H1 (cell line): ENCODE measurements at regions not wholly inside any gene's neighbourhood (a gene's known extent, or its start where the extent isn't known, plus 50 kb on each side); places are given as distances from the start of the nearest gene placed in this dataset.

Experiments used
- CTCF ChIA-PET: fragments of 300-600 bp; sonication (Branson Sonifier 250); formaldehyde crosslinking; loops from one replicate; lab custom pipeline; 2021; ENCODE audit not compliant: partially characterized antibody; lab: Charles Lee
- POLR2A ChIA-PET: fragments of 300-600 bp; sonication (Branson Sonifier 250); formaldehyde crosslinking; loops from one replicate; lab custom pipeline; 2021; ENCODE audit warnings: inconsistent platforms; ENCODE audit not compliant: partially characterized antibody; lab: Charles Lee
- DNase-seq, 2 experiments: peaks; one replicate each; pipeline versions ENCODE4 v3.0.0 to v3.0.0-alpha.2; 2010 to 2022; ENCODE audit warnings: low spot score in 2 of 2, low read depth in 1 of 2, mixed read lengths in 1 of 2
- FAIRE-seq: peaks from 2 replicates; lab custom pipeline; 2011; peaks lifted over from hg19 to GRCh38; lab: Jason Lieb, UNC
- H2AFZ ChIP-seq: 2 replicates; pipeline ENCODE4 v1.8.1; 2012; ENCODE audit warnings: low read length, inconsistent platforms
- H2AK5ac ChIP-seq: 2 replicates; pipeline ENCODE4 v1.6.1; 2013; ENCODE audit warnings: low read depth, low read length
- H2BK120ac ChIP-seq: replicated peaks from 2 replicates; pipeline ENCODE3; 2013; ENCODE audit warnings: low read depth, low read length, inconsistent platforms
- H2BK12ac ChIP-seq: 2 replicates; pipeline ENCODE4 v1.6.1; 2013; ENCODE audit warnings: low read depth, low read length
- H2BK15ac ChIP-seq: 2 replicates; pipeline ENCODE4 v1.6.1; 2013; ENCODE audit warnings: low read length
- H2BK20ac ChIP-seq: 2 replicates; pipeline ENCODE4 v1.6.1; 2013; ENCODE audit warnings: low read length
- H2BK5ac ChIP-seq: 2 replicates; pipeline ENCODE4 v1.6.1; 2013; ENCODE audit warnings: low read depth, low read length
- H3K14ac ChIP-seq: 2 replicates; pipeline ENCODE4 v1.6.1; 2013; ENCODE audit warnings: inconsistent platforms; ENCODE audit not compliant: insufficient read length
- H3K18ac ChIP-seq: 2 replicates; pipeline ENCODE4 v1.6.1; 2013; ENCODE audit warnings: low read length; ENCODE audit errors: extremely low read depth
- H3K23ac ChIP-seq: 2 replicates; pipeline ENCODE4 v1.6.1; 2013; ENCODE audit warnings: inconsistent platforms; ENCODE audit not compliant: insufficient read length
- H3K23me2 ChIP-seq: 2 replicates; pipeline ENCODE4 v1.6.1; 2013; ENCODE audit warnings: low read depth, low read length
- H3K27ac ChIP-seq: 2 replicates; pipeline ENCODE4 v1.6.1; 2011; ENCODE audit warnings: low read depth, low read length, inconsistent platforms
- H3K27me3 ChIP-seq, 4 experiments: replicated peaks in 1 of 4; 1 replicate in 1 of 4; 2 replicates in 3 of 4; pipeline versions ENCODE4 v1.6.1 to v1.8.1; 2011 to 2013; ENCODE audit warnings: low read length in 3 of 4, mild to moderate bottlenecking in 3 of 4, inconsistent platforms in 2 of 4, mixed read lengths in 2 of 4, moderate library complexity in 1 of 4; ENCODE audit not compliant: control insufficient read depth in 3 of 4, insufficient read depth in 3 of 4; ENCODE audit errors: extremely low read depth in 1 of 4
- H3K36me3 ChIP-seq, 4 experiments: 2 replicates each; pipeline versions ENCODE4 v1.6.1 to v1.8.1; 2011 to 2013; ENCODE audit warnings: mild to moderate bottlenecking in 4 of 4, low read length in 3 of 4, moderate library complexity in 2 of 4, control low read depth in 1 of 4, inconsistent platforms in 1 of 4; ENCODE audit not compliant: insufficient read depth in 4 of 4, control insufficient read depth in 2 of 4
- H3K4ac ChIP-seq: replicated peaks from 2 replicates; pipeline ENCODE3; 2013; ENCODE audit warnings: low read length, low read depth, mixed read lengths, inconsistent platforms; ENCODE audit not compliant: insufficient read length
- H3K4me1 ChIP-seq, 4 experiments: replicated peaks in 1 of 4; 1 replicate in 1 of 4; 2 replicates in 3 of 4; pipeline versions ENCODE4 v1.6.1 to v1.8.1; 2011 to 2013; ENCODE audit warnings: low read length in 3 of 4, inconsistent platforms in 2 of 4, mixed read lengths in 1 of 4; ENCODE audit not compliant: insufficient read depth in 4 of 4, control insufficient read depth in 3 of 4
- H3K4me2 ChIP-seq, 2 experiments: 2 replicates each; pipeline versions ENCODE4 v1.6.1 to v1.8.1; 2011 to 2013; ENCODE audit warnings: low read depth in 2 of 2, low read length in 2 of 2, control low read depth in 1 of 2, inconsistent platforms in 1 of 2, mild to moderate bottlenecking in 1 of 2; ENCODE audit not compliant: insufficient read depth in 1 of 2
- H3K4me3 ChIP-seq, 4 experiments: fragments of 200-600, 300-600 bp in 1 of 4; sonication (generic), shearing (Covaris generic), sonication (Bioruptor Twin) in 1 of 4; 2 replicates each; pipeline versions ENCODE4 v1.5.1 to v1.8.1; 2011 to 2016; ENCODE audit warnings: low read length in 4 of 4, low read depth in 3 of 4, control low read depth in 2 of 4, inconsistent platforms in 2 of 4, mild to moderate bottlenecking in 2 of 4, mixed read lengths in 1 of 4, moderate library complexity in 1 of 4; ENCODE audit not compliant: insufficient read depth in 2 of 4; ENCODE audit errors: extremely low read depth in 1 of 4
- H3K56ac ChIP-seq: replicated peaks from 2 replicates; pipeline ENCODE3; 2013; ENCODE audit warnings: low read depth, mild to moderate bottlenecking, mixed read lengths, low read length, inconsistent platforms; ENCODE audit not compliant: insufficient read length
- H3K79me1 ChIP-seq: 2 replicates; pipeline ENCODE4 v1.6.1; 2013; ENCODE audit warnings: low read depth, low read length, control low read depth
- H3K79me2 ChIP-seq, 2 experiments: 2 replicates each; pipeline versions ENCODE4 v1.6.1 to v1.8.1; 2012 to 2013; ENCODE audit warnings: low read length in 2 of 2, mild to moderate bottlenecking in 2 of 2, inconsistent platforms in 1 of 2; ENCODE audit not compliant: insufficient read depth in 2 of 2, control insufficient read depth in 1 of 2
- H3K9ac ChIP-seq, 4 experiments: replicated peaks in 1 of 4; 1 replicate in 1 of 4; 2 replicates in 3 of 4; pipeline versions ENCODE4 v1.6.1 to v1.8.1; 2011 to 2013; ENCODE audit warnings: low read depth in 3 of 4, low read length in 3 of 4, control low read depth in 2 of 4, mild to moderate bottlenecking in 2 of 4, moderate library complexity in 2 of 4, inconsistent platforms in 1 of 4; ENCODE audit errors: extremely low read depth in 1 of 4
- H3K9me3 ChIP-seq, 2 experiments: 2 replicates each; pipeline versions ENCODE4 v1.6.1 to v1.8.1; 2012 to 2013; ENCODE audit warnings: mild to moderate bottlenecking in 2 of 2, moderate library complexity in 2 of 2, control low read depth in 1 of 2, inconsistent platforms in 1 of 2, low read depth in 1 of 2, low read length in 1 of 2, mixed read lengths in 1 of 2; ENCODE audit not compliant: insufficient read depth in 2 of 2
- H4K20me1 ChIP-seq, 2 experiments: replicated peaks in 1 of 2; 2 replicates each; pipeline versions ENCODE3 to v1.8.1; 2011 to 2013; ENCODE audit warnings: inconsistent platforms in 2 of 2, low read length in 2 of 2, mild to moderate bottlenecking in 1 of 2; ENCODE audit not compliant: insufficient read depth in 2 of 2, control insufficient read depth in 1 of 2
- H4K5ac ChIP-seq: 2 replicates; pipeline ENCODE4 v1.6.1; 2013; ENCODE audit warnings: low read length, low read depth, mixed read lengths, inconsistent platforms; ENCODE audit not compliant: insufficient read length
- H4K8ac ChIP-seq: 2 replicates; pipeline ENCODE4 v1.8.0; 2013; ENCODE audit warnings: mild to moderate bottlenecking, moderate library complexity, low read length, inconsistent platforms; ENCODE audit not compliant: insufficient read depth; ENCODE audit errors: extremely low read depth
- H4K91ac ChIP-seq: replicated peaks from 2 replicates; pipeline ENCODE3; 2013; ENCODE audit warnings: low read length, mixed read lengths, inconsistent platforms; ENCODE audit not compliant: insufficient read length
- CBX8 ChIP-seq: fragments of 300-800, 300-1000 bp; sonication (generic); IDR thresholded peaks from 2 replicates; pipeline ENCODE4 v1.7.1; 2016; ENCODE audit warnings: low read depth, low read length, borderline replicate concordance
- HDAC2 ChIP-seq, 2 experiments: fragments of 300-600 bp in 1 of 2; sonication (generic) in 1 of 2; IDR thresholded peaks; 2 replicates each; pipeline ENCODE4 v1.6.1; 2011 to 2012; ENCODE audit warnings: low read depth in 2 of 2, low read length in 2 of 2, mild to moderate bottlenecking in 2 of 2, moderate library complexity in 2 of 2, borderline replicate concordance in 1 of 2, inconsistent platforms in 1 of 2
- MAX ChIP-seq: IDR thresholded peaks from 2 replicates; pipeline ENCODE4 v1.6.1; 2012; ENCODE audit warnings: inconsistent platforms
- RNF2 ChIP-seq: fragments of 200-900, 300-1000 bp; sonication (generic); IDR thresholded peaks from 2 replicates; pipeline ENCODE4 v1.7.1; 2016; ENCODE audit warnings: borderline replicate concordance, low read depth, mild to moderate bottlenecking, antibody characterized with exemption, low read length; ENCODE audit not compliant: poor library complexity, severe bottlenecking; ENCODE audit errors: missing control alignments
- TAF1 ChIP-seq: IDR thresholded peaks from 2 replicates; pipeline ENCODE4 v1.6.1; 2011; ENCODE audit warnings: mild to moderate bottlenecking, low read depth, low read length
- WGBS, 2 experiments: shearing (Covaris generic) in 1 of 2; methylation state at CpG; one replicate each; pipeline versions ENCODE4 v1.1.6 to v1.1.7; 2013 to 2015; ENCODE audit warnings: low lambda C conversion rate in 2 of 2, mixed read lengths in 2 of 2, inconsistent platforms in 1 of 2, low coverage in 1 of 2, missing lambda C conversion rate in 1 of 2; ENCODE audit not compliant: insufficient replicate concordance in 2 of 2, insufficient coverage in 1 of 2, insufficient read length in 1 of 2; ENCODE audit errors: extremely low coverage in 1 of 2, missing lambda C conversion rate in 1 of 2; 5-methylcytosine and 5-hydroxymethylcytosine counted together

- no peak overlapping the region for H3K18ac ChIP-seq
- no peak overlapping the region for H2BK12ac ChIP-seq
- H4K91ac ChIP-seq: no peak overlapping the region
- TF ChIP-seq MAX: no peak
- no peak for TF ChIP-seq RNF2
- TF ChIP-seq HDAC2 (IDR thresholded peaks at IDR 0.05; ENCODE audit: borderline replicate concordance in 1 of 2, low read depth in 2 of 2, low read length in 2 of 2): no peak
- TF ChIP-seq TAF1: no peak
- TF ChIP-seq CBX8: no peak
- H3K4ac ChIP-seq: no peak overlapping the region
- H2BK15ac ChIP-seq: no peak overlapping the region
- no peak overlapping the region for H3K9ac ChIP-seq
- 87% methylated on average over 8 of the region's 8 CpGs; no CpG with 5 or more reads in 1 of the 2 experiments for WGBS, 2 experiments
- no peaks in the 10 kb centered on the region for H3K79me2 ChIP-seq
- H2BK5ac ChIP-seq: no peak overlapping the region
- H3K14ac ChIP-seq: no peak overlapping the region
- H3K23me2 ChIP-seq: no peaks in the 10 kb centered on the region
- H3K27ac ChIP-seq: no peak overlapping the region
- no peak overlapping the region for H4K8ac ChIP-seq
- H3K56ac ChIP-seq: no peak overlapping the region
- no peak overlapping the region for H2AK5ac ChIP-seq
- no peaks in the 10 kb centered on the region for H3K79me1 ChIP-seq
- H4K20me1 ChIP-seq: no peaks in the 10 kb centered on the region
- FAIRE-seq (no peak), DNase-seq (no peak)
- no peak overlapping the region for H4K5ac ChIP-seq
- ChIA-PET CTCF (interaction anchor here (1.1 to 5.3 kb wide), 10 partner anchors 8 to 265 kb away, joined by 3 to 45 read pairs (median 6); no protein-coding TSS in a partner anchor), POLR2A (no interaction called here)
- H3K36me3 ChIP-seq: no peaks in the 10 kb centered on the region
- H3K9me3 ChIP-seq: no peaks in the 10 kb centered on the region
- H3K23ac ChIP-seq: no peak overlapping the region
- H2BK20ac ChIP-seq: no peak overlapping the region
- H3K4me2 ChIP-seq: no peak overlapping the region
- no peak overlapping the region for H2BK120ac ChIP-seq
- H3K4me1 ChIP-seq: no peaks in the 10 kb centered on the region
- H2AFZ ChIP-seq: no peak overlapping the region
- H3K4me3 ChIP-seq: no peak overlapping the region
- no peaks in the 10 kb centered on the region for H3K27me3 ChIP-seq
Measured at GRCh38 chr17:51463353-51463752, 203.0 kb downstream of the UTP18 start.
